ENCODE measurements at regions not wholly inside any gene's neighbourhood (a gene's known extent, or its start where the extent isn't known, plus 50 kb on each side); places are given as distances from the start of the nearest gene placed in this dataset.

DNA sequence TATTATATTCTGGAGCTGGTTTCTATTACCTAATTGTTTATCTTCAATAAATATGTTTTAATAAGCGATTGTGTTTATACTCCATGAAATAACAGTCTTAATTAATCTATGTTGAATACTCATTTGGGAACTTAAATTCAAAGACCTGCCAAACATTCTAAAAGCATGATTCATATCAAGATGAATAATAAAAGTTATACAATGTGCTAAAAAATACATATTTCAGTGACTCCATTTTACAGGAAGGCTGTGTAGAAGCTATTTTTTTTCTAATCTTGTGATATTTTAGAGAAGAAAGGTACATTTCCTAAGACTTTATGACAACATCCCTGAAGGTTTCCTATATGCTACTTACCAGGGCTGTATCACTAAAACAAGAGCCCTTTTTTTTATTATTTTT, 417.9 kb downstream of the NFIB start:
- TF ChIP-seq CTCF (IDR thresholded peaks at IDR 0.05; ENCODE audit: insufficient read depth, low read length), result no peak
- no peak for TF ChIP-seq REST (IDR thresholded peaks at IDR 0.05; ENCODE audit: insufficient replicate concordance, low read depth)
- no peak for TF ChIP-seq POLR2AphosphoS5 (IDR thresholded peaks at IDR 0.05; ENCODE audit: low read depth)
- TF ChIP-seq SPI1 (IDR thresholded peaks at IDR 0.05; ENCODE audit: borderline replicate concordance, low read depth), result no peak
